WI38 (cell line): ENCODE measurements at regions not wholly inside any gene's neighbourhood (a gene's known extent, or its start where the extent isn't known, plus 50 kb on each side); places are given as distances from the start of the nearest gene placed in this dataset.

Experiments used
- H3K4me3 ChIP-seq: 2 replicates; pipeline ENCODE4 v1.5.1; 2011; ENCODE audit warnings: low read depth, mild to moderate bottlenecking, control low read depth, low read length
- TF ChIP-seq, protein P1 (sequence below): IDR thresholded peaks from 2 replicates; pipeline ENCODE4 v1.5.1; 2012; ENCODE audit warnings: low read depth, mild to moderate bottlenecking, control low read depth, low read length

DNA sequence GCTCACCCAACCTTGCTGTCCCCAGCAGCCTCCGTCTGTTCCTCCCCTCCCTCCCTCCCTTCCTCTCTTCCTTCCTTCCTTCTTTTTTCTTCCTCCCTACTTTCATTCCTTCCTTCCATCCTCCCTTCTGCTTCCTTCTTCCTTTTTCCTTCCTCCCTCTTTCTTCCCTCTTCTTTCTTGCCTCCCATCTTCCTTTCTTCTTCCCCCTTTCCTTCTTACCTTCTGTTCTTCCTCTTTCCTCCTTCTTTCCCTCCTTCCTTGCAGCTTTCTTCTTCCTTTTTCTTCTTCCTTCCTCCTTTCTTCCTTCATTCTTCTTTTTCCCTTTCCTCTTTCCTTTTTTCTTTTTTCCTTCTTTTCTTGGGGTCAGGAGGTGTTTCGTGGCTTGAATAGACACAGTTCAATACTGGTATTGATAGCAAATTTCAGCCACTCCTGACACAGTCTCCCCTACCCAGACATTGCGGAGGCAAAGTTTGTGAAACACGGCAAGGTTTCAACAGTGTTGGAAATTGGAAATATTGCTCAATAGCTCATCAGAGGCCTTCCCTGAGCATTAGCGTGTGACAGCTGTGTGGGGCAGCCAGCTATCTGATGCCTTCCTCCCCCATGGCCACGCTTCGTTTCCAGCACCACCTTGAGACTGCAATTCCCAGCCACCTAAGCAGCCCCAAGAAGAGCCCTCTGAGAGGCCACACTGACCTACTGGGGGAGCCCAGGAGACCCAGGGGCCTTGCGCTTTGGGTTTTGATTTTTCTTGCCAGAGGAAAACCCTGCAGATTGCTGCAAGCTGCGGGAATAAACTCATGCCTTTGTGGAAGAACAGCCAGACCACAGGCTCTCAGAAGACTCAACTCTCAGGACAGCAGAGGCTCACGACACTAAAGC, 82.2 kb downstream of the KLF15 start:
- no peak overlapping the region for H3K4me3 ChIP-seq
- TF ChIP-seq, protein P1, sequence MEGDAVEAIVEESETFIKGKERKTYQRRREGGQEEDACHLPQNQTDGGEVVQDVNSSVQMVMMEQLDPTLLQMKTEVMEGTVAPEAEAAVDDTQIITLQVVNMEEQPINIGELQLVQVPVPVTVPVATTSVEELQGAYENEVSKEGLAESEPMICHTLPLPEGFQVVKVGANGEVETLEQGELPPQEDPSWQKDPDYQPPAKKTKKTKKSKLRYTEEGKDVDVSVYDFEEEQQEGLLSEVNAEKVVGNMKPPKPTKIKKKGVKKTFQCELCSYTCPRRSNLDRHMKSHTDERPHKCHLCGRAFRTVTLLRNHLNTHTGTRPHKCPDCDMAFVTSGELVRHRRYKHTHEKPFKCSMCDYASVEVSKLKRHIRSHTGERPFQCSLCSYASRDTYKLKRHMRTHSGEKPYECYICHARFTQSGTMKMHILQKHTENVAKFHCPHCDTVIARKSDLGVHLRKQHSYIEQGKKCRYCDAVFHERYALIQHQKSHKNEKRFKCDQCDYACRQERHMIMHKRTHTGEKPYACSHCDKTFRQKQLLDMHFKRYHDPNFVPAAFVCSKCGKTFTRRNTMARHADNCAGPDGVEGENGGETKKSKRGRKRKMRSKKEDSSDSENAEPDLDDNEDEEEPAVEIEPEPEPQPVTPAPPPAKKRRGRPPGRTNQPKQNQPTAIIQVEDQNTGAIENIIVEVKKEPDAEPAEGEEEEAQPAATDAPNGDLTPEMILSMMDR = no peak

DNA sequence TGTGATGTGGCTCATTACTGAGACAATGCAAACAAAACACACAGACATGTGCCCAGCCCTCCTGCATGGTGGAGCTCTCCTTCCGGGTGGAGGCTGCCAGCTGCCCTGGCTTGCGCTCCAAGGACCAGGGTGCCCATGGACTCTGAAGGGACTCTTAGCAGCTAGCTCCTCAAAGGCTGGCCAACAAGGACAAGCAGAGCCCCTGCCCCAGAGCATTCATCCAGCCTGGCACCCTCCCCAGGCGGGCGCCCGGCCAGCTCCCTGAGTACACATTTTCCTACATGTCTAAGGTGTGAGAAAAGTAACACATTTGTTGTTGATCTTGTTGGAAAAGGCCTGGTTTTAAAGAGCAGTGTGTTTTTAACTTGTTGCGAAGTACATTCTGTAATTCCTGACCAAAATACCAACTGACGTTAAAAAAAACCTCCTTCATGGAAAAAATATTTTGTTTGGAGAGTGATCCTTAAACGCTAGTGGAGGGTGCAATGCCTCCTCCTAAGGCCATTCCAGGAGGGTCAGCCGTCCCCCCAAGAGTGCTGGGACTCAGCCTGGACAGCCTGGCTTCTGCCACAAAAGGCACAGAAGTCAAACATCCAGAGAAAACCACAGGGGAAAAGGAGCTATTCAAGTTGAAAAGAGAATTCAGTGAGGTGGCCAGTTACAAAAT, 86.9 kb downstream of the KLF15 start:
- no peak overlapping the region for H3K4me3 ChIP-seq
- TF ChIP-seq, protein P1 = no peak

GRCh38 chr3:126269354-126269753, 87.9 kb downstream of the KLF15 start:
- H3K4me3 ChIP-seq = no peak overlapping the region
- TF ChIP-seq, protein P1 = no peak

- H3K4me3 ChIP-seq = no peak overlapping the region
- TF ChIP-seq, protein P1 = no peak
These were observed 88.3 kb downstream of the KLF15 start for GRCh38 chr3:126268866-126269265.

DNA sequence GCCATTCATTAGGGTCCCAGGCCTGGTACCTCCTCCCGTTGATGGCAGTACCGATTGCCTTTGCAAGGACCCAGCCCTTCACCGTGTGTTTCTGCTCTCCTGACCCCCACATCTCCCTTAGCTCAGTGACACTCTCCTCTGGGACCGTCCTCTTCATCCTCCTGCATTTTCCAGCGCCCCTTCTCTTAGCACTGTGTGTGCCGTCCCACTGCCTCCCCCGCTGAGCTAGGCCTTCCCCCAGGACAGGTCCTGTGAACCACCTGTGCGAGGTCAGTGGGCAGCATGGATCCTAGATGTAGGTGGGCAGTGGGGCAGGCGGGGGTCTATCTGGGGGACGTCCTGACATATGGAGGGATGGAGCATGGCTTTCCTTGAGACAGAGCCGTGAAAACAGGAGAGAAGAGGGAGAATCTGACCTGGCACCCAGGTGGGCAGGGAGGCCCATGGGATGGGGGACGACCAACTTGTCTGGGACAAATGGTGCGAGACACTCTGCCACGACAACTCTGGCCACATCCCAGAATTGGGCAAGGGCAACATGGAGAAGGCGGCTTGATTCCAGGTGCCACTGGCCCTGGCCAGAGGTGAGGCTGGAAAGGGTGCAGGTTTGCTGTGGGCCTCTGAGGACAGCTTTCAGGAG, 87.7 kb upstream of the ALDH1L1 start:
- peak overlapping the region; percentile 50 for H3K4me3 ChIP-seq
- TF ChIP-seq, protein P1 = no peak

GRCh38 chr3:126267169-126267975, 87.0 kb upstream of the ALDH1L1 start:
- TF ChIP-seq, protein P1 = no peak

More at GRCh38 chr3:126267169-126267975, 87.0 kb upstream of the ALDH1L1 start:
- peak overlapping the region; percentile 50 for H3K4me3 ChIP-seq
